ENCODE measurements at regions not wholly inside any gene's neighbourhood (a gene's known extent, or its start where the extent isn't known, plus 50 kb on each side); places are given as distances from the start of the nearest gene placed in this dataset.

DNA sequence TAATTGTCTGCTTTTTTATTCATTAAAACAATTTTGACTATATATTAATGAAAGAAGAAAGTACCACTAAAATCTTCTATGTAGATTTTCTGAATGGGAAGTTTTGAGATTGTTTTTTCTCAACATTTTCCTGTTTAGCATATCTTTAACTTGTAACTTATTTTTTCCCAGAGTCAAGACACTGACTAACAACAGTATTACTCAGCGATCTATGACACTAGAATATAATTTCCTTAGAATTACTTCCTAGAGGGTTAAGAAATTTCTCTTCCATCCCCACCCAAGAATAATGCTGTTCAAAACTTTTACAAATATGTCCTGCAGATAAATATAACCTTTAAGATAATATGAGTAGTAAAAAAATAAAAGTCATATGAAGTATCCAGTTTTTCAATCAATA is 218.2 kb upstream of the NR5A2 start:
- TF ChIP-seq CSDC2 (CRISPR knock-in tag; IDR thresholded peaks at IDR 0.05) = no peak
- no peak for TF ChIP-seq GLIS3 (CRISPR knock-in tag; IDR thresholded peaks at IDR 0.05)
- TF ChIP-seq ISL1 (CRISPR knock-in tag; IDR thresholded peaks at IDR 0.05) = no peak
- no peak for ATAC-seq

DNA sequence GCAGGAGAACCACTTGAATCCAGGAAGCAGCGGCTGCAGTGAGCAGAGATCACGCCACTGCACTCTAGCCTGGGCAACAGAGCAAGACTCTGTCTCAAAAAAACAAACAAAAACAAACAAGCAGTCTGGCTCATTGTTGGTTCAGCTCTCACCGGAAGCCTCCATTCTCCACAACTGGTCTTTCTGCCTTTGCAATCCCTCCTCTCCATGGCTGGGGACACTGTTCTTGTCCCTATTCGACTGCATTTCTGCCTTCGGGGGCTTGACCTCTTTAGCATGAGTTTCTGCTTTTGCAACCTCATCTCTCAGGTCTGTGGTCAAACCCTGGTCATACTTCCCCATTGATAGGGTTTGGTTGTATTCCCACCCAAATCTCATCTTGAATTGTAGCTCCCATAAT is 216.3 kb upstream of the NR5A2 start:
- TF ChIP-seq CSDC2 (CRISPR knock-in tag; IDR thresholded peaks at IDR 0.05) = no peak
- TF ChIP-seq, protein P1, sequence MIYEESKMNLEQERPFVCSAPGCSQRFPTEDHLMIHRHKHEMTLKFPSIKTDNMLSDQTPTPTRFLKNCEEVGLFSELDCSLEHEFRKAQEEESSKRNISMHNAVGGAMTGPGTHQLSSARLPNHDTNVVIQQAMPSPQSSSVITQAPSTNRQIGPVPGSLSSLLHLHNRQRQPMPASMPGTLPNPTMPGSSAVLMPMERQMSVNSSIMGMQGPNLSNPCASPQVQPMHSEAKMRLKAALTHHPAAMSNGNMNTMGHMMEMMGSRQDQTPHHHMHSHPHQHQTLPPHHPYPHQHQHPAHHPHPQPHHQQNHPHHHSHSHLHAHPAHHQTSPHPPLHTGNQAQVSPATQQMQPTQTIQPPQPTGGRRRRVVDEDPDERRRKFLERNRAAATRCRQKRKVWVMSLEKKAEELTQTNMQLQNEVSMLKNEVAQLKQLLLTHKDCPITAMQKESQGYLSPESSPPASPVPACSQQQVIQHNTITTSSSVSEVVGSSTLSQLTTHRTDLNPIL (CRISPR knock-in tag; IDR thresholded peaks at IDR 0.05; ENCODE audit: low read depth) = no peak
- TF ChIP-seq SNAI2 (CRISPR knock-in tag; IDR thresholded peaks at IDR 0.05) = no peak
- no peak for TF ChIP-seq ZFP3 (CRISPR knock-in tag; IDR thresholded peaks at IDR 0.05)
- no peak for TF ChIP-seq ZFP30 (CRISPR knock-in tag; IDR thresholded peaks at IDR 0.05)
- no peak for TF ChIP-seq BACH2 (CRISPR knock-in tag; IDR thresholded peaks at IDR 0.05; ENCODE audit: borderline replicate concordance)
- TF ChIP-seq, protein P2, sequence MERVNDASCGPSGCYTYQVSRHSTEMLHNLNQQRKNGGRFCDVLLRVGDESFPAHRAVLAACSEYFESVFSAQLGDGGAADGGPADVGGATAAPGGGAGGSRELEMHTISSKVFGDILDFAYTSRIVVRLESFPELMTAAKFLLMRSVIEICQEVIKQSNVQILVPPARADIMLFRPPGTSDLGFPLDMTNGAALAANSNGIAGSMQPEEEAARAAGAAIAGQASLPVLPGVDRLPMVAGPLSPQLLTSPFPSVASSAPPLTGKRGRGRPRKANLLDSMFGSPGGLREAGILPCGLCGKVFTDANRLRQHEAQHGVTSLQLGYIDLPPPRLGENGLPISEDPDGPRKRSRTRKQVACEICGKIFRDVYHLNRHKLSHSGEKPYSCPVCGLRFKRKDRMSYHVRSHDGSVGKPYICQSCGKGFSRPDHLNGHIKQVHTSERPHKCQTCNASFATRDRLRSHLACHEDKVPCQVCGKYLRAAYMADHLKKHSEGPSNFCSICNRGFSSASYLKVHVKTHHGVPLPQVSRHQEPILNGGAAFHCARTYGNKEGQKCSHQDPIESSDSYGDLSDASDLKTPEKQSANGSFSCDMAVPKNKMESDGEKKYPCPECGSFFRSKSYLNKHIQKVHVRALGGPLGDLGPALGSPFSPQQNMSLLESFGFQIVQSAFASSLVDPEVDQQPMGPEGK (CRISPR knock-in tag; IDR thresholded peaks at IDR 0.05; ENCODE audit: borderline replicate concordance) = no peak
- no peak for TF ChIP-seq ARNTL (CRISPR knock-in tag; IDR thresholded peaks at IDR 0.05; ENCODE audit: borderline replicate concordance, low read depth)
- ATAC-seq = no peak

DNA sequence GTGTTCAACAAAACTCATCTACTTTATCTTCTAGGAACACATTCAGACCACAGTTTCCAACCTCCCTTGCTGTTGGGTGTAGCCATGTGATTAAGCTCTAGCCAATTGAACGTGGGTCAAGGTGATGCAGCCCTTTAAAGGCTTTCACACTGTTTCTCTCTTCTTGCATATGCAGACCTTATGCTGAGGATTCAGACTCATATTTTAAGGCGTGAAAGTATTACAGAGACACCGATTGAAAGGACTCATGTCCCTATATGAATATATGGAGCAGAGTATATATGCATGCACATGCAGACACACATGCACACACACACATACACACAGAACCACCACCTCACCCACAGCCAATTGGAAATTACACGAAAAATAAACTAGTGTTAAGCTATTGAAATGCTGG is 214.3 kb upstream of the NR5A2 start:
- no peak for TF ChIP-seq ZNF70 (CRISPR knock-in tag; IDR thresholded peaks at IDR 0.05)
- no peak for TF ChIP-seq ESRRG (CRISPR knock-in tag; IDR thresholded peaks at IDR 0.05)
- TF ChIP-seq ZFP3 (CRISPR knock-in tag; IDR thresholded peaks at IDR 0.05) = no peak
- TF ChIP-seq PPARA (CRISPR knock-in tag; IDR thresholded peaks at IDR 0.05; ENCODE audit: borderline replicate concordance) = no peak
- TF ChIP-seq SNAI2 (CRISPR knock-in tag; IDR thresholded peaks at IDR 0.05) = no peak
- TF ChIP-seq ZNF565 (CRISPR knock-in tag; conservative IDR thresholded peaks at IDR 0.05; ENCODE audit: low read depth) = no peak
- no peak for TF ChIP-seq TOX (CRISPR knock-in tag; IDR thresholded peaks at IDR 0.05; ENCODE audit: borderline replicate concordance)
- TF ChIP-seq, protein P3, sequence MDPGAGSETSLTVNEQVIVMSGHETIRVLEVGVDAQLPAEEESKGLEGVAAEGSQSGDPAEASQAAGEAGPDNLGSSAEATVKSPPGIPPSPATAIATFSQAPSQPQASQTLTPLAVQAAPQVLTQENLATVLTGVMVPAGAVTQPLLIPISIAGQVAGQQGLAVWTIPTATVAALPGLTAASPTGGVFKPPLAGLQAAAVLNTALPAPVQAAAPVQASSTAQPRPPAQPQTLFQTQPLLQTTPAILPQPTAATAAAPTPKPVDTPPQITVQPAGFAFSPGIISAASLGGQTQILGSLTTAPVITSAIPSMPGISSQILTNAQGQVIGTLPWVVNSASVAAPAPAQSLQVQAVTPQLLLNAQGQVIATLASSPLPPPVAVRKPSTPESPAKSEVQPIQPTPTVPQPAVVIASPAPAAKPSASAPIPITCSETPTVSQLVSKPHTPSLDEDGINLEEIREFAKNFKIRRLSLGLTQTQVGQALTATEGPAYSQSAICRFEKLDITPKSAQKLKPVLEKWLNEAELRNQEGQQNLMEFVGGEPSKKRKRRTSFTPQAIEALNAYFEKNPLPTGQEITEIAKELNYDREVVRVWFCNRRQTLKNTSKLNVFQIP (CRISPR knock-in tag; IDR thresholded peaks at IDR 0.05; ENCODE audit: borderline replicate concordance, low read depth) = no peak
- ATAC-seq = no peak

DNA sequence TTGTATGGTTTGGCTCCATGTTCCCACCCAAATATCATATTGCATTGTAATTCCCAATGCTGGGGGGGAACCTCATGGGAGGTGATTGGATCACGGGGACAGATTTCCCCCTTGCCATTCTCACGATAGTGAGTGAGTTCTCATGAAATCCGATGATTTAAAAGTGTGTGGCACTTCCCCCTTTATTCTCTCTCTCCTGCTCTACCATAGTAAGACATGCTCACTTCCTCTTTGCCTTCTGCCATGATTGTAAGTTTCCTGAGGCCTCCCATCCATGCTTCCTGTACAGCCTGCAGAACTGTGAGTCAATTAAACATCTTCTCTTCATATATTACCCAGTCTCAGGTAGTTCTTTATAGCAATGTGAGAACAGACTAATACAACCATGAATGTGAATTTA is 211.6 kb upstream of the NR5A2 start:
- no peak for TF ChIP-seq SNAI2 (CRISPR knock-in tag; IDR thresholded peaks at IDR 0.05)
- no peak for TF ChIP-seq CSDC2 (CRISPR knock-in tag; IDR thresholded peaks at IDR 0.05)
- no peak for TF ChIP-seq ZNF565 (CRISPR knock-in tag; conservative IDR thresholded peaks at IDR 0.05; ENCODE audit: low read depth)
- no peak for TF ChIP-seq ISL1 (CRISPR knock-in tag; IDR thresholded peaks at IDR 0.05)
- TF ChIP-seq, protein P1 (CRISPR knock-in tag; IDR thresholded peaks at IDR 0.05; ENCODE audit: low read depth) = no peak
- TF ChIP-seq ZNF70 (CRISPR knock-in tag; IDR thresholded peaks at IDR 0.05) = no peak
- TF ChIP-seq ZFP30 (CRISPR knock-in tag; IDR thresholded peaks at IDR 0.05) = no peak
- TF ChIP-seq, protein P2 (CRISPR knock-in tag; IDR thresholded peaks at IDR 0.05; ENCODE audit: borderline replicate concordance) = no peak
- TF ChIP-seq ZFP3 (CRISPR knock-in tag; IDR thresholded peaks at IDR 0.05) = no peak
- TF ChIP-seq, protein P4, sequence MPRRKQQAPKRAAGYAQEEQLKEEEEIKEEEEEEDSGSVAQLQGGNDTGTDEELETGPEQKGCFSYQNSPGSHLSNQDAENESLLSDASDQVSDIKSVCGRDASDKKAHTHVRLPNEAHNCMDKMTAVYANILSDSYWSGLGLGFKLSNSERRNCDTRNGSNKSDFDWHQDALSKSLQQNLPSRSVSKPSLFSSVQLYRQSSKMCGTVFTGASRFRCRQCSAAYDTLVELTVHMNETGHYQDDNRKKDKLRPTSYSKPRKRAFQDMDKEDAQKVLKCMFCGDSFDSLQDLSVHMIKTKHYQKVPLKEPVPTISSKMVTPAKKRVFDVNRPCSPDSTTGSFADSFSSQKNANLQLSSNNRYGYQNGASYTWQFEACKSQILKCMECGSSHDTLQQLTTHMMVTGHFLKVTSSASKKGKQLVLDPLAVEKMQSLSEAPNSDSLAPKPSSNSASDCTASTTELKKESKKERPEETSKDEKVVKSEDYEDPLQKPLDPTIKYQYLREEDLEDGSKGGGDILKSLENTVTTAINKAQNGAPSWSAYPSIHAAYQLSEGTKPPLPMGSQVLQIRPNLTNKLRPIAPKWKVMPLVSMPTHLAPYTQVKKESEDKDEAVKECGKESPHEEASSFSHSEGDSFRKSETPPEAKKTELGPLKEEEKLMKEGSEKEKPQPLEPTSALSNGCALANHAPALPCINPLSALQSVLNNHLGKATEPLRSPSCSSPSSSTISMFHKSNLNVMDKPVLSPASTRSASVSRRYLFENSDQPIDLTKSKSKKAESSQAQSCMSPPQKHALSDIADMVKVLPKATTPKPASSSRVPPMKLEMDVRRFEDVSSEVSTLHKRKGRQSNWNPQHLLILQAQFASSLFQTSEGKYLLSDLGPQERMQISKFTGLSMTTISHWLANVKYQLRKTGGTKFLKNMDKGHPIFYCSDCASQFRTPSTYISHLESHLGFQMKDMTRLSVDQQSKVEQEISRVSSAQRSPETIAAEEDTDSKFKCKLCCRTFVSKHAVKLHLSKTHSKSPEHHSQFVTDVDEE (CRISPR knock-in tag; IDR thresholded peaks at IDR 0.05) = no peak
- no peak for TF ChIP-seq GLIS3 (CRISPR knock-in tag; IDR thresholded peaks at IDR 0.05)
- TF ChIP-seq TCF4 (CRISPR knock-in tag; IDR thresholded peaks at IDR 0.05; ENCODE audit: borderline replicate concordance) = no peak
- TF ChIP-seq, protein P5, sequence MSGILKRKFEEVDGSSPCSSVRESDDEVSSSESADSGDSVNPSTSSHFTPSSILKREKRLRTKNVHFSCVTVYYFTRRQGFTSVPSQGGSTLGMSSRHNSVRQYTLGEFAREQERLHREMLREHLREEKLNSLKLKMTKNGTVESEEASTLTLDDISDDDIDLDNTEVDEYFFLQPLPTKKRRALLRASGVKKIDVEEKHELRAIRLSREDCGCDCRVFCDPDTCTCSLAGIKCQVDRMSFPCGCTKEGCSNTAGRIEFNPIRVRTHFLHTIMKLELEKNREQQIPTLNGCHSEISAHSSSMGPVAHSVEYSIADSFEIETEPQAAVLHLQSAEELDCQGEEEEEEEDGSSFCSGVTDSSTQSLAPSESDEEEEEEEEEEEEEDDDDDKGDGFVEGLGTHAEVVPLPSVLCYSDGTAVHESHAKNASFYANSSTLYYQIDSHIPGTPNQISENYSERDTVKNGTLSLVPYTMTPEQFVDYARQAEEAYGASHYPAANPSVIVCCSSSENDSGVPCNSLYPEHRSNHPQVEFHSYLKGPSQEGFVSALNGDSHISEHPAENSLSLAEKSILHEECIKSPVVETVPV (CRISPR knock-in tag; IDR thresholded peaks at IDR 0.05) = no peak
- no peak for TF ChIP-seq OSR1 (CRISPR knock-in tag; IDR thresholded peaks at IDR 0.05)
- no peak for ATAC-seq
